HG03196 (cell line): ENCODE measurements at regions not wholly inside any gene's neighbourhood (a gene's known extent, or its start where the extent isn't known, plus 50 kb on each side); places are given as distances from the start of the nearest gene placed in this dataset.
"Not testable (repeated sequence)": the region's sequence is repeated elsewhere in the genome, so short reads cannot be mapped to it uniquely, and the experiment has no call there.

Experiments used
- ATAC-seq: cut with Tn5 transposase; IDR thresholded peaks from one replicate; pipeline ENCODE4 v1.9.1; 2021; ENCODE audit not compliant: unreplicated experiment

GRCh38 chr10:42192450-42192849 is 445.9 kb downstream of the ZNF33B start:
- not testable (repeated sequence) for ATAC-seq

GRCh38 chr10:42187501-42188195 is 450.7 kb downstream of the ZNF33B start:
- ATAC-seq: not testable (repeated sequence)

- ATAC-seq: not testable (repeated sequence)
Measured at GRCh38 chr10:42177793-42178689, 460.3 kb downstream of the ZNF33B start.

- no peak for ATAC-seq
Measured at GRCh38 chr10:42177077-42177792, 461.1 kb downstream of the ZNF33B start.

- ATAC-seq: no peak
Measured at GRCh38 chr10:42150428-42151061, 487.8 kb downstream of the ZNF33B start.

- no peak for ATAC-seq
Measured at GRCh38 chr10:42149722-42150427, 488.5 kb downstream of the ZNF33B start.

- no peak for ATAC-seq
Measured at GRCh38 chr10:42149027-42149700, 489.2 kb downstream of the ZNF33B start.

GRCh38 chr10:42146165-42146564 is 492.2 kb downstream of the ZNF33B start:
- not testable (repeated sequence) for ATAC-seq

GRCh38 chr10:42138023-42138422 is 500.3 kb downstream of the ZNF33B start:
- ATAC-seq: not testable (repeated sequence)

- ATAC-seq: no peak
Measured at GRCh38 chr10:42113158-42113450, 525.3 kb downstream of the ZNF33B start.

- no peak for ATAC-seq
Measured at GRCh38 chr10:42112331-42113157, 525.8 kb downstream of the ZNF33B start.

- no peak for ATAC-seq
Measured at GRCh38 chr10:42111661-42112330, 526.6 kb downstream of the ZNF33B start.

- no peak for ATAC-seq
Measured at GRCh38 chr10:42111076-42111475, 527.3 kb downstream of the ZNF33B start.
